GM23338 (cell line): ENCODE measurements at regions not wholly inside any gene's neighbourhood (a gene's known extent, or its start where the extent isn't known, plus 50 kb on each side); places are given as distances from the start of the nearest gene placed in this dataset.

Source experiments
- ATAC-seq: fragments of 200-7000 bp; cut with Tn5 transposase; 3 replicates; pipeline ENCODE4 v1.9.1; 2020
- DNase-seq: peaks from one replicate; pipeline ENCODE4 v3.0.0-alpha.2; 2015; ENCODE audit warnings: low spot score
- H2AFZ ChIP-seq: fragments of 200-600 bp; sonication (generic); 2 replicates; pipeline ENCODE4 v1.8.0; 2016; ENCODE audit warnings: antibody characterized with exemption, mild to moderate bottlenecking, moderate library complexity
- H3F3A ChIP-seq: fragments of 200-600 bp; sonication (generic); replicated peaks from 2 replicates; pipeline ENCODE4 v1.8.0; 2017; ENCODE audit warnings: antibody characterized with exemption, mixed run types, low read depth
- H3K27ac ChIP-seq: fragments of 200-600 bp; sonication (generic); 2 replicates; pipeline ENCODE4 v1.6.1; 2016; ENCODE audit warnings: low read depth
- H3K27me3 ChIP-seq: fragments of 200-600 bp; sonication (generic); 2 replicates; pipeline ENCODE4 v1.8.0; 2016; ENCODE audit warnings: mild to moderate bottlenecking, mixed run types, moderate library complexity; ENCODE audit not compliant: insufficient read depth
- H3K36me3 ChIP-seq: fragments of 200-600 bp; sonication (generic); 2 replicates; pipeline ENCODE4 v1.8.0; 2016; ENCODE audit warnings: mild to moderate bottlenecking; ENCODE audit not compliant: insufficient read depth
- H3K4me1 ChIP-seq: fragments of 200-600 bp; sonication (generic); 2 replicates; pipeline ENCODE4 v1.8.0; 2016; ENCODE audit warnings: mild to moderate bottlenecking, moderate library complexity; ENCODE audit not compliant: insufficient read depth
- H3K4me2 ChIP-seq: fragments of 200-600 bp; sonication (generic); 2 replicates; pipeline ENCODE4 v1.7.1; 2017; ENCODE audit warnings: mixed run types
- H3K4me3 ChIP-seq: fragments of 200-600 bp; sonication (generic); 2 replicates; pipeline ENCODE4 v1.6.1; 2016; ENCODE audit warnings: mixed run types
- H3K79me2 ChIP-seq: fragments of 200-600 bp; sonication (generic); replicated peaks from 2 replicates; pipeline ENCODE4 v1.8.0; 2017; ENCODE audit warnings: mild to moderate bottlenecking; ENCODE audit not compliant: insufficient read depth
- H3K9me2 ChIP-seq: fragments of 200-600 bp; sonication (generic); 2 replicates; pipeline ENCODE4 v1.8.0; 2017; ENCODE audit not compliant: insufficient read depth
- H4K20me1 ChIP-seq: fragments of 200-600 bp; sonication (generic); replicated peaks from 2 replicates; pipeline ENCODE4 v1.8.0; 2017; ENCODE audit warnings: mild to moderate bottlenecking; ENCODE audit not compliant: insufficient read depth
- H3K27ac Mint-ChIP-seq: 2 replicates; pipeline ENCODE4 v1.8.0; 2020; ENCODE audit warnings: inconsistent platforms, mild to moderate bottlenecking, moderate library complexity, mixed read lengths
- H3K27me3 Mint-ChIP-seq: 3 replicates; pipeline ENCODE4 v1.8.0; 2022; ENCODE audit warnings: low read depth, mild to moderate bottlenecking, moderate library complexity, mixed read lengths, inconsistent platforms; ENCODE audit not compliant: insufficient read depth, poor library complexity
- H3K36me3 Mint-ChIP-seq: 3 replicates; pipeline ENCODE4 v1.8.0; 2021; ENCODE audit warnings: low read depth, mild to moderate bottlenecking, inconsistent platforms, moderate library complexity, mixed read lengths
- H3K4me1 Mint-ChIP-seq: 3 replicates; pipeline ENCODE4 v1.8.0; 2020; ENCODE audit warnings: mild to moderate bottlenecking, inconsistent platforms, mixed read lengths
- H3K4me3 Mint-ChIP-seq: 3 replicates; pipeline ENCODE4 v1.8.0; 2021; ENCODE audit warnings: moderate library complexity, mild to moderate bottlenecking, inconsistent platforms, mixed read lengths
- H3K9me3 Mint-ChIP-seq: 3 replicates; pipeline ENCODE4 v1.8.0; 2020; ENCODE audit warnings: moderate library complexity, mild to moderate bottlenecking, inconsistent platforms, mixed read lengths
- CREB1 ChIP-seq: fragments of 250-450 bp; sonication (Bioruptor Pico); IDR thresholded peaks from 2 replicates; pipeline ENCODE4 v1.5.0; 2020; ENCODE audit warnings: low read depth, mild to moderate bottlenecking, moderate library complexity
- EZH2 ChIP-seq: fragments of 200-600 bp; sonication (generic); IDR thresholded peaks from one replicate; pipeline ENCODE4 v1.8.0; 2017; ENCODE audit warnings: antibody characterized with exemption, mild to moderate bottlenecking, low read depth; ENCODE audit not compliant: unreplicated experiment
- EZH2phosphoT487 ChIP-seq: fragments of 200-600 bp; sonication (generic); IDR thresholded peaks from one replicate; pipeline ENCODE4 v1.8.1; 2018; ENCODE audit warnings: antibody characterized with exemption; ENCODE audit not compliant: unreplicated experiment
- JUNB ChIP-seq: IDR thresholded peaks from one replicate; pipeline ENCODE4 v1.6.1; 2016; ENCODE audit warnings: antibody characterized with exemption; ENCODE audit not compliant: unreplicated experiment
- NANOG ChIP-seq: IDR thresholded peaks from 2 replicates; pipeline ENCODE4 v1.6.1; 2016; ENCODE audit warnings: antibody characterized with exemption, borderline replicate concordance
- POLR2AphosphoS5 ChIP-seq: IDR thresholded peaks from 2 replicates; pipeline ENCODE4 v1.6.1; 2016; ENCODE audit warnings: antibody characterized with exemption, low read depth
- STAT1 ChIP-seq: IDR thresholded peaks from one replicate; pipeline ENCODE4 v1.6.1; 2016; ENCODE audit warnings: antibody characterized with exemption; ENCODE audit not compliant: unreplicated experiment
- ZNF114 ChIP-seq: fragments of 250-450 bp; sonication (Bioruptor Pico); IDR thresholded peaks from 2 replicates; pipeline ENCODE4 v1.5.0; 2020; ENCODE audit warnings: mild to moderate bottlenecking, moderate library complexity
- ZNF331 ChIP-seq: fragments of 250-450 bp; sonication (Bioruptor Pico); IDR thresholded peaks from 2 replicates; pipeline ENCODE4 v1.5.0; 2020; ENCODE audit warnings: low read depth, mild to moderate bottlenecking, moderate library complexity
- TF ChIP-seq, protein P1 (sequence below): fragments of 250-450 bp; sonication (Bioruptor Pico); IDR thresholded peaks from 2 replicates; pipeline ENCODE4 v1.5.0; 2020; ENCODE audit warnings: mild to moderate bottlenecking, moderate library complexity
- TF ChIP-seq, protein P2 (sequence below): IDR thresholded peaks from 2 replicates; pipeline ENCODE4 v1.6.1; 2016; ENCODE audit warnings: antibody characterized with exemption
- TF ChIP-seq, protein P3 (sequence below), 2 experiments: fragments of 200-600 bp in 1 of 2; sonication (generic) in 1 of 2; conservative IDR thresholded peaks; 2 replicates each; pipeline versions ENCODE4 v1.5.1 to v1.6.1; 2016 to 2017; ENCODE audit warnings: antibody characterized with exemption in 2 of 2, low read depth in 2 of 2, mild to moderate bottlenecking in 2 of 2, moderate library complexity in 1 of 2
- TF ChIP-seq, protein P4 (sequence below): IDR thresholded peaks from one replicate; pipeline ENCODE4 v1.6.1; 2018; ENCODE audit warnings: antibody characterized with exemption; ENCODE audit not compliant: unreplicated experiment

DNA sequence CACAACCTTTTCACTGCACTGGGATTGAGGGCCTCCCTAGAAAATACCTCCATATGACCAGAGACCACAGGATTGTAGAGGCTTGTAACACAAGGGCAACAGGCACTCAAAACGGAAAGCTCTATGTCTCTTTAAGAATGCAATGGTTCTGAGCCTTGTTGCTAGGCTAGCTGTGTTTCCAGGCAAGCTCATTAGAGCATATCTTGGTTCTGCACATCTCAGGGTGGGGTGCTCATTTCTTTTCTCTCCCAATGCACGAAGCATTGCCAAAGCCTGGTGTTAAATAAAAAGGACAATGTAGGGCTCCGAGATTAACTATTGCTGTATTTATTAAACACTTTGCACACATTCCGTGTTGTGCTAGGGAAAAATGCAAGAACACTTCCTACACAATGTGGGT lies 315.9 kb downstream of the PRDM2 start:
- TF ChIP-seq, protein P1, sequence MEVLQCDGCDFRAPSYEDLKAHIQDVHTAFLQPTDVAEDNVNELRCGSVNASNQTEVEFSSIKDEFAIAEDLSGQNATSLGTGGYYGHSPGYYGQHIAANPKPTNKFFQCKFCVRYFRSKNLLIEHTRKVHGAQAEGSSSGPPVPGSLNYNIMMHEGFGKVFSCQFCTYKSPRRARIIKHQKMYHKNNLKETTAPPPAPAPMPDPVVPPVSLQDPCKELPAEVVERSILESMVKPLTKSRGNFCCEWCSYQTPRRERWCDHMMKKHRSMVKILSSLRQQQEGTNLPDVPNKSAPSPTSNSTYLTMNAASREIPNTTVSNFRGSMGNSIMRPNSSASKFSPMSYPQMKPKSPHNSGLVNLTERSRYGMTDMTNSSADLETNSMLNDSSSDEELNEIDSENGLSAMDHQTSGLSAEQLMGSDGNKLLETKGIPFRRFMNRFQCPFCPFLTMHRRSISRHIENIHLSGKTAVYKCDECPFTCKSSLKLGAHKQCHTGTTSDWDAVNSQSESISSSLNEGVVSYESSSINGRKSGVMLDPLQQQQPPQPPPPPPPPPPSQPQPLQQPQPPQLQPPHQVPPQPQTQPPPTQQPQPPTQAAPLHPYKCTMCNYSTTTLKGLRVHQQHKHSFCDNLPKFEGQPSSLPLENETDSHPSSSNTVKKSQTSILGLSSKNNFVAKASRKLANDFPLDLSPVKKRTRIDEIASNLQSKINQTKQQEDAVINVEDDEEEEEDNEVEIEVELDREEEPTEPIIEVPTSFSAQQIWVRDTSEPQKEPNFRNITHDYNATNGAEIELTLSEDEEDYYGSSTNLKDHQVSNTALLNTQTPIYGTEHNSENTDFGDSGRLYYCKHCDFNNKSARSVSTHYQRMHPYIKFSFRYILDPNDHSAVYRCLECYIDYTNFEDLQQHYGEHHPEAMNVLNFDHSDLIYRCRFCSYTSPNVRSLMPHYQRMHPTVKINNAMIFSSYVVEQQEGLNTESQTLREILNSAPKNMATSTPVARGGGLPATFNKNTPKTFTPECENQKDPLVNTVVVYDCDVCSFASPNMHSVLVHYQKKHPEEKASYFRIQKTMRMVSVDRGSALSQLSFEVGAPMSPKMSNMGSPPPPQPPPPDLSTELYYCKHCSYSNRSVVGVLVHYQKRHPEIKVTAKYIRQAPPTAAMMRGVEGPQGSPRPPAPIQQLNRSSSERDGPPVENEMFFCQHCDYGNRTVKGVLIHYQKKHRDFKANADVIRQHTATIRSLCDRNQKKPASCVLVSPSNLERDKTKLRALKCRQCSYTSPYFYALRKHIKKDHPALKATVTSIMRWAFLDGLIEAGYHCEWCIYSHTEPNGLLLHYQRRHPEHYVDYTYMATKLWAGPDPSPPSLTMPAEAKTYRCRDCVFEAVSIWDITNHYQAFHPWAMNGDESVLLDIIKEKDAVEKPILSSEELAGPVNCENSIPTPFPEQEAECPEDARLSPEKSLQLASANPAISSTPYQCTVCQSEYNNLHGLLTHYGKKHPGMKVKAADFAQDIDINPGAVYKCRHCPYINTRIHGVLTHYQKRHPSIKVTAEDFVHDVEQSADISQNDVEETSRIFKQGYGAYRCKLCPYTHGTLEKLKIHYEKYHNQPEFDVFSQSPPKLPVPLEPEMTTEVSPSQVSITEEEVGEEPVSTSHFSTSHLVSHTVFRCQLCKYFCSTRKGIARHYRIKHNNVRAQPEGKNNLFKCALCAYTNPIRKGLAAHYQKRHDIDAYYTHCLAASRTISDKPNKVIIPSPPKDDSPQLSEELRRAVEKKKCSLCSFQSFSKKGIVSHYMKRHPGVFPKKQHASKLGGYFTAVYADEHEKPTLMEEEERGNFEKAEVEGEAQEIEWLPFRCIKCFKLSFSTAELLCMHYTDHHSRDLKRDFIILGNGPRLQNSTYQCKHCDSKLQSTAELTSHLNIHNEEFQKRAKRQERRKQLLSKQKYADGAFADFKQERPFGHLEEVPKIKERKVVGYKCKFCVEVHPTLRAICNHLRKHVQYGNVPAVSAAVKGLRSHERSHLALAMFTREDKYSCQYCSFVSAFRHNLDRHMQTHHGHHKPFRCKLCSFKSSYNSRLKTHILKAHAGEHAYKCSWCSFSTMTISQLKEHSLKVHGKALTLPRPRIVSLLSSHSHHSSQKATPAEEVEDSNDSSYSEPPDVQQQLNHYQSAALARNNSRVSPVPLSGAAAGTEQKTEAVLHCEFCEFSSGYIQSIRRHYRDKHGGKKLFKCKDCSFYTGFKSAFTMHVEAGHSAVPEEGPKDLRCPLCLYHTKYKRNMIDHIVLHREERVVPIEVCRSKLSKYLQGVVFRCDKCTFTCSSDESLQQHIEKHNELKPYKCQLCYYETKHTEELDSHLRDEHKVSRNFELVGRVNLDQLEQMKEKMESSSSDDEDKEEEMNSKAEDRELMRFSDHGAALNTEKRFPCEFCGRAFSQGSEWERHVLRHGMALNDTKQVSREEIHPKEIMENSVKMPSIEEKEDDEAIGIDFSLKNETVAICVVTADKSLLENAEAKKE (CRISPR knock-in tag): no peak
- TF ChIP-seq NANOG (no peak), CREB1 (CRISPR knock-in tag) (no peak), POLR2AphosphoS5 (no peak), ZNF331 (no peak), JUNB (no peak), EZH2phosphoT487 (no peak), ZNF114 (CRISPR knock-in tag) (no peak), EZH2 (no peak), STAT1 (no peak)
- TF ChIP-seq, protein P2, sequence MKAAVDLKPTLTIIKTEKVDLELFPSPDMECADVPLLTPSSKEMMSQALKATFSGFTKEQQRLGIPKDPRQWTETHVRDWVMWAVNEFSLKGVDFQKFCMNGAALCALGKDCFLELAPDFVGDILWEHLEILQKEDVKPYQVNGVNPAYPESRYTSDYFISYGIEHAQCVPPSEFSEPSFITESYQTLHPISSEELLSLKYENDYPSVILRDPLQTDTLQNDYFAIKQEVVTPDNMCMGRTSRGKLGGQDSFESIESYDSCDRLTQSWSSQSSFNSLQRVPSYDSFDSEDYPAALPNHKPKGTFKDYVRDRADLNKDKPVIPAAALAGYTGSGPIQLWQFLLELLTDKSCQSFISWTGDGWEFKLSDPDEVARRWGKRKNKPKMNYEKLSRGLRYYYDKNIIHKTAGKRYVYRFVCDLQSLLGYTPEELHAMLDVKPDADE: no peak
- TF ChIP-seq, protein P3, sequence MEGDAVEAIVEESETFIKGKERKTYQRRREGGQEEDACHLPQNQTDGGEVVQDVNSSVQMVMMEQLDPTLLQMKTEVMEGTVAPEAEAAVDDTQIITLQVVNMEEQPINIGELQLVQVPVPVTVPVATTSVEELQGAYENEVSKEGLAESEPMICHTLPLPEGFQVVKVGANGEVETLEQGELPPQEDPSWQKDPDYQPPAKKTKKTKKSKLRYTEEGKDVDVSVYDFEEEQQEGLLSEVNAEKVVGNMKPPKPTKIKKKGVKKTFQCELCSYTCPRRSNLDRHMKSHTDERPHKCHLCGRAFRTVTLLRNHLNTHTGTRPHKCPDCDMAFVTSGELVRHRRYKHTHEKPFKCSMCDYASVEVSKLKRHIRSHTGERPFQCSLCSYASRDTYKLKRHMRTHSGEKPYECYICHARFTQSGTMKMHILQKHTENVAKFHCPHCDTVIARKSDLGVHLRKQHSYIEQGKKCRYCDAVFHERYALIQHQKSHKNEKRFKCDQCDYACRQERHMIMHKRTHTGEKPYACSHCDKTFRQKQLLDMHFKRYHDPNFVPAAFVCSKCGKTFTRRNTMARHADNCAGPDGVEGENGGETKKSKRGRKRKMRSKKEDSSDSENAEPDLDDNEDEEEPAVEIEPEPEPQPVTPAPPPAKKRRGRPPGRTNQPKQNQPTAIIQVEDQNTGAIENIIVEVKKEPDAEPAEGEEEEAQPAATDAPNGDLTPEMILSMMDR (conservative IDR thresholded peaks at IDR 0.05; ENCODE audit: low read depth in 2 of 2): no peak
- TF ChIP-seq, protein P4, sequence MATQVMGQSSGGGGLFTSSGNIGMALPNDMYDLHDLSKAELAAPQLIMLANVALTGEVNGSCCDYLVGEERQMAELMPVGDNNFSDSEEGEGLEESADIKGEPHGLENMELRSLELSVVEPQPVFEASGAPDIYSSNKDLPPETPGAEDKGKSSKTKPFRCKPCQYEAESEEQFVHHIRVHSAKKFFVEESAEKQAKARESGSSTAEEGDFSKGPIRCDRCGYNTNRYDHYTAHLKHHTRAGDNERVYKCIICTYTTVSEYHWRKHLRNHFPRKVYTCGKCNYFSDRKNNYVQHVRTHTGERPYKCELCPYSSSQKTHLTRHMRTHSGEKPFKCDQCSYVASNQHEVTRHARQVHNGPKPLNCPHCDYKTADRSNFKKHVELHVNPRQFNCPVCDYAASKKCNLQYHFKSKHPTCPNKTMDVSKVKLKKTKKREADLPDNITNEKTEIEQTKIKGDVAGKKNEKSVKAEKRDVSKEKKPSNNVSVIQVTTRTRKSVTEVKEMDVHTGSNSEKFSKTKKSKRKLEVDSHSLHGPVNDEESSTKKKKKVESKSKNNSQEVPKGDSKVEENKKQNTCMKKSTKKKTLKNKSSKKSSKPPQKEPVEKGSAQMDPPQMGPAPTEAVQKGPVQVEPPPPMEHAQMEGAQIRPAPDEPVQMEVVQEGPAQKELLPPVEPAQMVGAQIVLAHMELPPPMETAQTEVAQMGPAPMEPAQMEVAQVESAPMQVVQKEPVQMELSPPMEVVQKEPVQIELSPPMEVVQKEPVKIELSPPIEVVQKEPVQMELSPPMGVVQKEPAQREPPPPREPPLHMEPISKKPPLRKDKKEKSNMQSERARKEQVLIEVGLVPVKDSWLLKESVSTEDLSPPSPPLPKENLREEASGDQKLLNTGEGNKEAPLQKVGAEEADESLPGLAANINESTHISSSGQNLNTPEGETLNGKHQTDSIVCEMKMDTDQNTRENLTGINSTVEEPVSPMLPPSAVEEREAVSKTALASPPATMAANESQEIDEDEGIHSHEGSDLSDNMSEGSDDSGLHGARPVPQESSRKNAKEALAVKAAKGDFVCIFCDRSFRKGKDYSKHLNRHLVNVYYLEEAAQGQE: no peak
- no peaks in the 10 kb centered on the region; the same call in none of the 3 replicates for H3K36me3 Mint-ChIP-seq
- H3K4me1 ChIP-seq: peaks cover 12% of the 10 kb centered on the region
- no peaks in the 10 kb centered on the region for H3F3A ChIP-seq
- H3K27ac ChIP-seq: no peak overlapping the region
- peaks cover 14% of the 10 kb centered on the region; the same call in 1 of the 3 replicates for H3K9me3 Mint-ChIP-seq
- no peak overlapping the region for H3K4me3 ChIP-seq
- H3K9me2 ChIP-seq: peaks cover 6% of the 10 kb centered on the region
- H3K4me1 Mint-ChIP-seq: peaks cover 11% of the 10 kb centered on the region; the same call in 2 of the 3 replicates
- ATAC-seq: no peak
- no peaks in the 10 kb centered on the region for H3K79me2 ChIP-seq
- no peaks in the 10 kb centered on the region for H4K20me1 ChIP-seq
- H3K27ac Mint-ChIP-seq: no peak overlapping the region
- H3K36me3 ChIP-seq: no peaks in the 10 kb centered on the region
- no peak for DNase-seq
- H3K4me3 Mint-ChIP-seq: no peak overlapping the region
- H3K27me3 Mint-ChIP-seq: no peaks in the 10 kb centered on the region
- no peak overlapping the region for H3K4me2 ChIP-seq
- no peak overlapping the region for H2AFZ ChIP-seq
- no peaks in the 10 kb centered on the region for H3K27me3 ChIP-seq
